Gastroesophageal sphincter (tissue), 4 donors: ENCODE measurements at regions not wholly inside any gene's neighbourhood (a gene's known extent, or its start where the extent isn't known, plus 50 kb on each side); places are given as distances from the start of the nearest gene placed in this dataset.

Experiments used
- ATAC-seq: fragments of 150-250 bp; one replicate; pipeline ENCODE4 v1.9.1; 2016; ENCODE audit warnings: mild to moderate bottlenecking, moderate library complexity
- H3K27ac ChIP-seq, 4 donors: fragments of 200-600 bp; sonication (generic) in 3 of 4; 1 replicate in 3 of 4; 2 replicates in 1 of 4; pipeline ENCODE4 v1.5.1; 2016 to 2019
- H3K27me3 ChIP-seq: fragments of 200-600 bp; sonication (generic); one replicate; pipeline ENCODE4 v1.5.1; 2019
- H3K36me3 ChIP-seq, 2 donors: fragments of 200-600 bp; sonication (generic); one replicate each; pipeline ENCODE4 v1.5.1; 2019; ENCODE audit warnings: control low read depth in 1 of 2
- H3K4me1 ChIP-seq, 3 donors: fragments of 200-600 bp; sonication (generic); 1 replicate in 2 of 3; 2 replicates in 1 of 3; pipeline ENCODE4 v1.5.1; 2016 to 2019; ENCODE audit warnings: control low read depth in 2 of 3
- H3K4me3 ChIP-seq, 2 donors: fragments of 200-600 bp; sonication (generic); one replicate each; pipeline ENCODE4 v1.5.1; 2019; ENCODE audit warnings: mild to moderate bottlenecking in 1 of 2, moderate library complexity in 1 of 2
- H3K9me3 ChIP-seq, 3 donors: fragments of 200-600 bp; sonication (generic); one replicate each; pipeline ENCODE4 v1.5.1; 2017 to 2019; ENCODE audit warnings: control low read depth in 2 of 3
- CTCF ChIP-seq, 4 experiments: fragments of 200-600 bp in 2 of 4; fragments of 450-650 bp in 2 of 4; sonication (generic) in 1 of 4; IDR thresholded peaks; one replicate each; pipeline ENCODE4 v1.5.1; 2017 to 2019; ENCODE audit warnings: antibody characterized with exemption in 4 of 4, mild to moderate bottlenecking in 2 of 4, moderate library complexity in 2 of 4
- EP300 ChIP-seq: sonication (generic); formaldehyde crosslinking; IDR thresholded peaks from one replicate; pipeline ENCODE4 v1.6.1; 2017; ENCODE audit warnings: antibody characterized with exemption, mild to moderate bottlenecking
- POLR2A ChIP-seq, 2 donors: fragments of 450-650 bp; IDR thresholded peaks; one replicate each; pipeline ENCODE4 v1.6.1; 2017; ENCODE audit warnings: antibody characterized with exemption in 2 of 2, mild to moderate bottlenecking in 2 of 2, moderate library complexity in 1 of 2
- POLR2AphosphoS5 ChIP-seq: sonication (generic); formaldehyde crosslinking; IDR thresholded peaks from one replicate; pipeline ENCODE4 v1.6.1; 2017; ENCODE audit warnings: antibody characterized with exemption
- WGBS, 2 donors: methylation state at CpG; one replicate each; pipeline ENCODE4 v1.1.5; 2018; ENCODE audit warnings: low coverage in 1 of 2; 5-methylcytosine and 5-hydroxymethylcytosine counted together

GRCh38 chr2:107028661-107029060, 142.7 kb upstream of the ST6GAL2 start:
- ATAC-seq: no peak
- H3K4me3 ChIP-seq: no peak overlapping the region
- no peak overlapping the region for H3K27ac ChIP-seq
- no peak for TF ChIP-seq POLR2A (IDR thresholded peaks at IDR 0.05)
- TF ChIP-seq POLR2AphosphoS5: no peak
- no peak for TF ChIP-seq CTCF (IDR thresholded peaks at IDR 0.05)
- TF ChIP-seq EP300: no peak
- 60 to 67% methylated on average over 1 of the region's 1 CpG for WGBS, 2 donors
- H3K4me1 ChIP-seq: no peaks in the 10 kb centered on the region
- H3K27me3 ChIP-seq: no peaks in the 10 kb centered on the region
- no peaks in the 10 kb centered on the region for H3K9me3 ChIP-seq
- H3K36me3 ChIP-seq: no peaks in the 10 kb centered on the region

- Histone ChIP-seq H3K4me1 (no peaks in the 10 kb centered on the region), H3K36me3 (no peaks in the 10 kb centered on the region), H3K27ac (no peak overlapping the region), H3K27me3 (no peaks in the 10 kb centered on the region), H3K9me3 (peaks cover 0 to 14% (median 0%) of the 10 kb centered on the region in 3 donors), H3K4me3 (no peak overlapping the region)
- ATAC-seq: no peak
- TF ChIP-seq CTCF (IDR thresholded peaks at IDR 0.05): no peak
- no peak for TF ChIP-seq POLR2A (IDR thresholded peaks at IDR 0.05)
- no peak for TF ChIP-seq POLR2AphosphoS5
- TF ChIP-seq EP300: no peak
- WGBS, 2 donors: 40 to 100% methylated on average over 2 to 3 of the region's 5 CpGs
Measured at GRCh38 chr2:107036293-107036692, 150.3 kb upstream of the ST6GAL2 start.

GRCh38 chr2:107062173-107062572, 176.2 kb upstream of the ST6GAL2 start:
- WGBS, 2 donors: 38 to 40% methylated on average over 4 of the region's 4 CpGs
- no peaks in the 10 kb centered on the region for H3K4me1 ChIP-seq
- H3K36me3 ChIP-seq: no peaks in the 10 kb centered on the region
- H3K9me3 ChIP-seq: no peaks in the 10 kb centered on the region
- ATAC-seq: no peak
- no peak overlapping the region for H3K27ac ChIP-seq
- TF ChIP-seq POLR2AphosphoS5 (no peak), EP300 (no peak), CTCF (IDR thresholded peaks at IDR 0.05) (no peak), POLR2A (IDR thresholded peaks at IDR 0.05) (no peak)
- no peak overlapping the region for H3K4me3 ChIP-seq
- H3K27me3 ChIP-seq: no peaks in the 10 kb centered on the region

GRCh38 chr2:107062599-107063220, 176.7 kb upstream of the ST6GAL2 start:
- Histone ChIP-seq H3K9me3 (no peaks in the 10 kb centered on the region), H3K4me3 (no peak overlapping the region), H3K27me3 (no peaks in the 10 kb centered on the region), H3K4me1 (no peaks in the 10 kb centered on the region), H3K27ac (no peak overlapping the region), H3K36me3 (no peaks in the 10 kb centered on the region)
- no peak for TF ChIP-seq POLR2AphosphoS5
- TF ChIP-seq EP300: no peak
- no peak for TF ChIP-seq POLR2A (IDR thresholded peaks at IDR 0.05)
- TF ChIP-seq CTCF (IDR thresholded peaks at IDR 0.05): no peak
- WGBS, 2 donors: 63 to 69% methylated on average over 5 of the region's 5 CpGs
- no peak for ATAC-seq

- Histone ChIP-seq H3K4me1 (no peaks in the 10 kb centered on the region), H3K4me3 (no peak overlapping the region), H3K9me3 (no peaks in the 10 kb centered on the region), H3K27ac (no peak overlapping the region), H3K36me3 (no peaks in the 10 kb centered on the region), H3K27me3 (no peaks in the 10 kb centered on the region)
- no peak for ATAC-seq
- TF ChIP-seq POLR2A (IDR thresholded peaks at IDR 0.05) (no peak), POLR2AphosphoS5 (no peak), CTCF (IDR thresholded peaks at IDR 0.05) (no peak), EP300 (no peak)
- 79 to 85% methylated on average over 3 of the region's 3 CpGs for WGBS, 2 donors
Measured at GRCh38 chr2:107063228-107063627, 177.3 kb upstream of the ST6GAL2 start.
